ENCODE measurements at regions not wholly inside any gene's neighbourhood (a gene's known extent, or its start where the extent isn't known, plus 50 kb on each side); places are given as distances from the start of the nearest gene placed in this dataset.

- DNase-seq: no peak
Observed at GRCh38 chr6:147717991-147718390, 209.5 kb downstream of the SAMD5 start.

- no peak for DNase-seq
Observed at GRCh38 chr6:147722158-147722557, 213.7 kb downstream of the SAMD5 start.

- DNase-seq: no peak
Observed at GRCh38 chr6:147724454-147724853, 216.0 kb downstream of the SAMD5 start.

GRCh38 chr6:147726342-147726741 lies 217.9 kb downstream of the SAMD5 start:
- no peak for DNase-seq

- no peak for DNase-seq
Observed at GRCh38 chr6:147728903-147729302, 220.4 kb downstream of the SAMD5 start.

GRCh38 chr6:147733686-147734085 lies 225.2 kb downstream of the SAMD5 start:
- no peak for DNase-seq

GRCh38 chr6:147734151-147734550 lies 225.7 kb downstream of the SAMD5 start:
- no peak for DNase-seq

- no peak for DNase-seq
Observed at GRCh38 chr6:147735924-147736323, 227.4 kb downstream of the SAMD5 start.

- DNase-seq: no peak
Observed at GRCh38 chr6:147737115-147737514, 228.6 kb downstream of the SAMD5 start.

- no peak for DNase-seq
Observed at GRCh38 chr6:147738099-147738498, 229.6 kb downstream of the SAMD5 start.

GRCh38 chr6:147738516-147739162 lies 230.1 kb downstream of the SAMD5 start:
- no peak for DNase-seq

GRCh38 chr6:147740326-147740725 lies 231.8 kb downstream of the SAMD5 start:
- no peak for DNase-seq

- DNase-seq: no peak
Observed at GRCh38 chr6:147740916-147741315, 232.4 kb downstream of the SAMD5 start.

GRCh38 chr6:147741389-147741788 lies 232.9 kb downstream of the SAMD5 start:
- no peak for DNase-seq

GRCh38 chr6:147742440-147742839 lies 233.9 kb downstream of the SAMD5 start:
- DNase-seq: no peak

GRCh38 chr6:147744012-147744411 lies 235.5 kb downstream of the SAMD5 start:
- no peak for DNase-seq

GRCh38 chr6:147749331-147749730 lies 240.8 kb downstream of the SAMD5 start:
- no peak for DNase-seq

GRCh38 chr6:147750413-147750812 lies 241.9 kb downstream of the SAMD5 start:
- DNase-seq: no peak

- no peak for DNase-seq
Observed at GRCh38 chr6:147751232-147751631, 242.7 kb downstream of the SAMD5 start.

- DNase-seq: no peak
Observed at GRCh38 chr6:147752689-147753403, 244.4 kb downstream of the SAMD5 start.

- no peak for DNase-seq
Observed at GRCh38 chr6:147755999-147756398, 247.5 kb downstream of the SAMD5 start.

- DNase-seq: no peak
Observed at GRCh38 chr6:147756891-147757290, 248.4 kb downstream of the SAMD5 start.

- DNase-seq: no peak
Observed at GRCh38 chr6:147757291-147757690, 248.8 kb downstream of the SAMD5 start.

- no peak for DNase-seq
Observed at GRCh38 chr6:147758303-147758702, 249.8 kb downstream of the SAMD5 start.

- no peak for DNase-seq
Observed at GRCh38 chr6:147759093-147759492, 250.6 kb downstream of the SAMD5 start.

Measured in activated CD4-positive, alpha-beta T cell treated with anti-CD3 and anti-CD28 coated beads, Interleukin-2, amount 50 U/mL, for 16 hours (primary cell).